Right renal pelvis (tissue), 4 donors: ENCODE measurements at regions not wholly inside any gene's neighbourhood (a gene's known extent, or its start where the extent isn't known, plus 50 kb on each side); places are given as distances from the start of the nearest gene placed in this dataset.

Experiments
- DNase-seq, 4 donors: peaks; one replicate each; pipeline ENCODE4 v3.0.0-alpha.2; 2013; ENCODE audit warnings: low read depth in 4 of 4, low spot score in 3 of 4, missing footprints in 1 of 4

GRCh38 chr3:150172356-150172755 lies 201.7 kb upstream of the PFN2 start:
- DNase-seq: no peak

GRCh38 chr3:150170852-150171520 lies 200.3 kb upstream of the PFN2 start:
- no peak for DNase-seq

- no peak for DNase-seq
Observed at GRCh38 chr3:150169330-150169940, 198.7 kb upstream of the PFN2 start.

- DNase-seq: no peak
Observed at GRCh38 chr3:150168698-150169097, 198.0 kb upstream of the PFN2 start.

DNA sequence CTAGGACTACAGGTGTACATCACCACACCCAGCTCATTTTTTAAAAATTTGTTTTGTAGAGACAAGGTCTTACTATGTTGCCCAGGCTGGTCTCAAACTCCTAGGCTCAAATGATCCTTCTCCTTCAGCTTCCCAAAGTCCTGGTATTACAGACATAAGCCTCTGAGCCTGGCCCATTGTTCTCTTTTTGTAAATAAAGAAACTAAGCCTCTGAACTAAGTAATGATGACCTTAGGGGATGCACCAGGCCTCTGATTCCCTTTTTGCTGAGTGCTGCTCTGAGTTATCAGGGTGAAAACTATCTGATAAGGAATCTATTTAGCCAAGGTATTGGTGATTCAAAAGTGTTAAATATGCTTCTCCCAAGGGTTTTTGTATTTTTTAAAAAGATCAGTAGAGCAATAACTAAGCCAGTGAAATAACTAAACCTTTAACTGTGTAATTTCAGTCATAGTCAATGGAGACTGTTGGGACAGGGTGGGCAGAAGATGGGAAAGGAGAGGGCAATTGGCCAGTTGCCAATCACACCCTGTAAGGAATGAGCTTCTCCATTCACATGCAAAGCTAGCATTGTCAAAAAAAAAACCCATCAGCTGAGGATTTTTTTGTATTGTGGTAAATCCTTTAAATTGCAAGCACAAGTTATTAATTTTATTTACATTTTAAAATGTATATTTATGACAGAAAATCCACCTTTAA lies 194.8 kb upstream of the PFN2 start:
- no peak for DNase-seq

GRCh38 chr3:150161011-150161410 lies 190.3 kb upstream of the PFN2 start:
- DNase-seq: no peak

DNA sequence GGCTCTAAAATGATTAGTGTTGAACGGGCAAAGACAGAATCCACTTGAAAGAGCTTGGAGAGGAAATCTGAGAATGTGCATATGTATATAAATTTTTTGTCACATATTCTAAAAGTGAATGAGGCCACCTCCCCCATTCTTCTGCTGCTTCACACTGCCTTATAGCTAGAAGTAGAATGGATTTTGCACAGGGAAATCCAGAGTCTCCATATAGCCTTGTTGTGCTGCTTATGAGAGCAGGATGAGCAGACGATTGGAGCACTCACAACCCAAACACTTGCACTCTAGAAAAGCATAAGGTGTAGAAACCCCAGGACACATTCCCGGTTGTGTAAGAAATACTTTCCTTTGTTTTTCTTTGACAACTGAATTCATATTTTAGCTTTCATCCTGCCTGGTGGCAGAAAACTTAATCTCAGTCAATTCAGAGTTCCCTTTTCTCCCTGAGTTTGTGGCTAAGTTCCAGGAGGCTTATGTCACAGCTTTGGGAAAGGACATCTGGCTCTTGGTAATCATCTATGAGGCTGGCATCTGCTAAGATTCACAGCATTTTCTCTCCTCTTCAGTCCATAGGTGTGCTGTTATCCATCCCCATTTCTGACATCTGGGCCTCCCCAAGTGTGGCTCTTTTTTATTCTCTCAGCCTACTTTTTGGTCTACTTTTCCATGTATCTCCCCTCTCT lies 188.4 kb upstream of the PFN2 start:
- no peak for DNase-seq

- DNase-seq: no peak
Observed at GRCh38 chr3:150152567-150152966, 181.9 kb upstream of the PFN2 start.

GRCh38 chr3:150150633-150151032 lies 179.9 kb upstream of the PFN2 start:
- DNase-seq: no peak

- DNase-seq: peak in 1 of 4 donors; percentile 47
Observed at GRCh38 chr3:150149651-150150051, 179.0 kb upstream of the PFN2 start.

DNA sequence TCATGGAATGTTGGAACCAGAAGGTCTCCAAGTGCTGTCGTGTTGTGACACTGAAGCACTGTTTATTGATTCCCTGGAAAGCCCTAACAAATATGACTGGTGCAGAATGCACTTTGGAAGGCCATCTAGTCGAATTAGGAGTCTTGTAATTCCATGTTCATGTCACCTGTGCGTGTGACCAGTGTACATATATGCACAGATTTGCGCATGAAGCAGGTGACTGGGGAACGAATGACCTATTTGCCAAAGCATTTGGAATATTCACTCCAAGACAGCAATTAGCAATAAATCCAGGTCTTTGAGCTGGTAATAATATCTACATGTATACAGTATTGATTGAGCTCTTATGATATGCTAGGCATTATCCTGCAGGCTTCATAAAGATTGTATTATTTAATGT lies 177.5 kb upstream of the PFN2 start:
- no peak for DNase-seq

- no peak for DNase-seq
Observed at GRCh38 chr3:150147776-150148175, 177.1 kb upstream of the PFN2 start.

- DNase-seq: no peak
Observed at GRCh38 chr3:150146991-150147761, 176.5 kb upstream of the PFN2 start.

DNA sequence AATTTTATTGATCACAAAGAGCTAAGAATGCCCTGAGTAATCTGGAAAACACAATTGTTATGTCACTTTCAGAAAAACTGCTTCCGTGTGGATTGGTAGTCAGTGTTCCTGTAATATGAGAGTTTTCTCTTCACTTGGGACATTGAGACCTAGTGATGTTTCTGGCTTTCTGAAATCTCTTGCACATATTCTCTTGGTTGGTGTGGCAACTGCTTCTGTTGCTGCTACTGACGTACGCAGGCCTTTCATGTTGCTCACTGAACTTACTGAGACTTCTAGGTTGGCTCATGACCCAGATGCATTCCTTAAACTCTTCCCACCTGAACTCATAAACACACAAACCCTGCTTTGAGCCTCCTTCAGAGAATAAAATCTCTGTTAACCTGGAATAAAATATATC lies 175.0 kb upstream of the PFN2 start:
- DNase-seq: no peak

GRCh38 chr3:150144191-150144708 lies 173.6 kb upstream of the PFN2 start:
- no peak for DNase-seq

GRCh38 chr3:150142936-150143335 lies 172.2 kb upstream of the PFN2 start:
- no peak for DNase-seq

DNA sequence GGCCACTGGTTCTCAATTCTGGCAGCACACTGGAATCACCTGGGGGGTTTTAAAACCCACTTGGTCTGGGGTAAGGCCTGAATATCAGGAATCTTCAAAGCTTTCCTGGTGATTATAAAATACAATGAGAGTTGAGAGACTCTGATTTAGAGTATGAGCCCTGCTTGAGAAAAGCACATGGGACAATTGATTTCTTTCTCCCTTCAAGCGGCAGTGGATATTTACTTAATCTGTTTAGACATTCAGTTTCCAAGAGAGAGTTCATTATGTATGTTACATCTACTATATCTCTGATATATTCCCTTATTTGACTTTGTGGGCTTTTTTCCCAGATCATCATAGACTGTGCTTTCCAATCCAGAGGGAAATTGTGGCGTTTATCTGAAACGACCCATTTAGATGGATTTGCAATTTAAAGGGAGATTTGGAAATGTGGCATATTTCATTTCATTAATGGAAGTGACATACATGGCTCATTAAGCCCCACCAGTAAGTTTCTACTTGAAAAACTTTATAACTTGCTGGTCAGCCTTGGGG lies 171.2 kb upstream of the PFN2 start:
- no peak for DNase-seq

DNA sequence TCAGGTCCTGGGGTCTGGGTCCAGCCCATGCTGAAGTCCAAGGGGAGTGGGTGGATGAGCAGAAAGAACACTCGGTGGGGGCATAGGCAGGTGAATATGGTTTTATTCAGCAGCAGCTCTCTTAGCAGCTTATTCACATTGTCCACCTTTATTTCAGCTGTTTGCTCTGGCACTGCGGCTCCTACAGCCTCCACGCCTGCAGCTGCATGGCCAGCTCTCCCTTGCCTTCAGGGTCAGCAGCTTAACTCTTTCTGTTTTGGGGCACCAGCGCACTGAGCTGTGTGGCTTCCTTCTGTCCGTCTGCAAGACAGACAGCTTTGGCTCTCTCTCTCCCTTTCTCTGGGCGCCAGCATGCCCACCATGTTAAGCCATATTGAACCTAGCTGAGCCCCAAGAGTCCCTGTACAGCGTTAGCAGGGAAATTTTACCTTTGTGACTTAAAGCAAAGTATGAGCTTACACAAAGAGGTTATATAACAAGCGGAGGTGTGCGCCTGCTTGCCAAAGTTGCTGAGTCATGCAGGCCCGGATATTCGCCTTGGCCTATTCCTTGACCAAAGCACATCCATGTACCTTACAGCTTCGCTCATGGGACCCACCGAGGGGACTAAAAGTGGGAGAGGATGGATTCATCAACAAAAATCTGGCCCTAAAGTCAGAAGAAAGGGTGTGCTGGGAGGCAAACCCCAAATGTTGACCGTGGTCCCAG lies 170.1 kb upstream of the PFN2 start:
- DNase-seq: no peak

DNA sequence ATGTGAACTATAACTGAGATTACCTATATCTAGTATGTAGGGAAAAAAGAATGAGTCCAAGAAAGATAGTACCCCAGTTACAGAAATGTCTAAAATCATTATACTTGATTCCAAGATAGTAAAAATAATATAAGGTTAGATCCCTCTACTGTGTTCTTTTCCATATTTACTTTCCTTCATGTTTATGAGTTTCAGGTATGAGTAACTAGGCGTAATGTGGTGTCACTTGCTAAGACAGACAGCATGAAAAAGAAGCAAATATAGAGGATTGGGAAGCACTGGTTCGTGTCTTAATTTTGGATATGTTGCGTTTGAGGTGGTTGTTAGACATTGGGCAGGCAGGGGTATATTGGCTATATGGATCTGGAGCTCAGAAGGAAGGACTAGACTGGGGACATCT lies 168.1 kb upstream of the PFN2 start:
- DNase-seq: no peak

DNA sequence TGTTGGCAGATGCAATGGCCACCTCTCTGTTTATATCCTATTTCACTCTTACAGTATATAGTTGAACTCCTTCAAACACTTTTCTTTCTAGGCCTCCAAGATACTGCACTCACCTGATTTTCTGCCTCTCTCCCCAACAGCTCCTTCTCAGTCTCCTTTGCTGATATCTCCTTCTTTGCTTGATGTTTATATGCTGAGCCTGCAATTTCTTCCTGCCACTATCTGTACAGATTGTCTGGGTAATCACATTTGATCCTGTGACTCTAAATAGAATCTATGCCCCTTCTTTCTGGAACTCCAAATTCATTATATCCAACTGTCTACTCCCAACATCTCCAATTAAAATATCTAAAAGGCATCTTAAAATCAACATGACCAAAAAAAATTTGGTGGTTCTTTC lies 165.5 kb upstream of the PFN2 start:
- no peak for DNase-seq
